ENCODE measurements at regions not wholly inside any gene's neighbourhood (a gene's known extent, or its start where the extent isn't known, plus 50 kb on each side); places are given as distances from the start of the nearest gene placed in this dataset.
"Not testable (repeated sequence)": the region's sequence is repeated elsewhere in the genome, so short reads cannot be mapped to it uniquely, and the experiment has no call there.

DNA sequence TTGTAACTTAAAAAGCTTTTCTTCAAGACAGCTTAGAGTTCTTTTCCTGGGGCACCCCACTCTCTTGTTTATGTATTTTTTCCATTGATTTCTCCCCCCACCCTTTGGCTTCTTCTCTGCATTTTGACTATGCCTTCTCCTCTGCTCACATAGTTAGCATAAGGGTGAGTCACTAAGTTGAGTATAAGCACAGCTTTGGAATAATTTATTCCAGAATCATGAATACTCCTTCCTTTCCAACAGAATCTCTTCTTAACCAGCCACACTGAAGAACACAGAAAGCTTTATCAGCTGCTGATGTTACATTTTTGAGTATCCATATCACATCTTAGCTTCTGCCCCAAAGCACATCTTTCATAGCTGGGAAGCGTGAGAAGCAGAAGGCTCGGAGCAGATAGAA is 449.5 kb upstream of the MKI67 start:
- intact Hi-C loops (cut with DNase I) = no loop called here
- no peak for DNase-seq (ENCODE audit: low spot score)

DNA sequence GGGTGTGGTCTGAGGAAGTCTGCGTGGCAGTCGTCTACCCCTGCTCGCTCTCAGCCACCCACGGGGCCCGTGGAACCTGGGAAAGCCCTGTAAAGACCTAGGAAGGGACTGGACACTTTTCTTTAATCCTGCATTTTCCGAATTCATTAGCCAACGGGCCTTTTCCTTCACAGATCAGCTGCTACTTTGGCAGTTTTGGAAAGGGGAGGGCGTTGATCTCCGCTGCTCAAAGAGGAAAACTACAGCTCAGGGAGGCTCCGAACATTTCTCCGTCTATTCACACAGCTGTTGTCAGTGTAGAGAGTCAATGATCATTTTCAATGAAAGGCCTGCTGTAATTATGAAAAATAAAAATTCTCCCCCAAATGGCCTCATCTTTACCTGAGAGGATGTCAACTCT is 450.1 kb upstream of the MKI67 start:
- DNase-seq (ENCODE audit: low spot score) = no peak
- intact Hi-C loops (cut with DNase I) = no loop called here

DNA sequence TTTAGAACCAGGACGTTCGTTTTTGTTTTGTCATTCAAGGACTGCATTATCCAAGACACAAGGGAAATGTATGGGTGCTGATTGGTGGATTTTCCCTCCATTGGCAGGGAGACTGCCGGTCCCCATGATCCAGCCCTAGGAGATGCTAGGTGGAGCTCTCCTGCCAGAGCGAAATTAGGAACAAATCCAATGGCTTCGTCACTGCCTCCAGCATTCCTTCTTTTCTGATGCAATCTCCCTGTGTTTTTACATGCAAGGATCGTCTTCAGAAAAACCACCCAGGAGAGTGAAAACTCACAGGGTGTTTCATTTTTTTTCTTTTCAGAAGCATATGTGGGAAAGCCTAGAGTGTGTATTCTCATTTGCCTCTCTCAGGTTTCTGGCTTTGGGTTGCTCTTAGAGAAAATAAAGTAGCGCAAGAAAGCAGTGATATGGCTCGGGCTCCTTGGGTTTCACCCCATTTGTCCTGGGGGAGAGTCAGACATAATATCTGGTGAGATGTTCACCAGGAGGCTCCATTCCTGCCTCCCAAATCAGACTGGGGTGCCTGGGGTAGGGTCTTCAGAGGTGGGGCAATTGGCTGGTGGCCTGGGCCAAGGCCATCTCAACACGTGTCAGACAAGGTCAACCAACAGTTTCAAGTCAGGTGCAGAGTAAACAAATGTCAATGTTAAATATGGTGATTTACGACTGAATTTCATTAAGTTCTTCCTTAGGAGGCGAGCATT is 450.9 kb upstream of the MKI67 start:
- DNase-seq (ENCODE audit: low spot score) = no peak
- intact Hi-C loops (cut with DNase I) = no loop called here

DNA sequence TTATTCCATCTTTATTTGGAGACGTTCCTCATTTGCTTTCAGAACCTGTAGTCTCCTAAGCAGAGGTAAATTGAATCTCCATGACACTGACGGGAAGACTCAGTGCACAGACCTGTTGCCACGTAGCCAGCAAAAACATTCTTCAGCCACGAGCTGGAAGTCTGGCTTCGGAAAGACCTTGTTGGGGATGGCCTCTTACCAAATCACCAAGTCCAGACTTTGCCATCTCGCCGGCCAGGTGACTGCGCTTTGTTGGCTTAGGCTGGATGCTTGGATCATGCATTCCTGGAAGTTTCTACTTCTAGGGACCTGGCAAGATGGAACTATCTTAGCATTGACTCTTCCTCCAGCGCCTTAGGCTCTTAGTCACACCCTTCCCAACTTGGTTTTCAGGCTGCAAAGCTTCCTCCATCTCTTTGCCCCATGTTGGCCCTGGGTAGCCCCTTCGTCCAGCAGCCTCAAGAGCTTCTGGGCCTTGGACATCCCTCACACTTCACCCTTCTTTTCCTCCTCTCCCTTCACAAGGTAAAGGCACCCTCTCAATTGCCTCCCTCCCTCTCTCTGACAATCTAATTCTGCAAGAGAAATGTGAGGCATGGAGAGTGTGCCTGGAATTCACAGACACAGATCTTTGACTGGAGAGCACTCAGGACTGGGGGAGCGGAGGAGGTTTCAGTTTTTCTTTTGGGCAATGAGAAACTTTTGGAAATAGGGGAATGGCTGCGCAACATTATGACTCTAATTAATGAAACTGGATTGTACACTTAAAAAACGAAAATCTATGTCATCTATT is 451.9 kb upstream of the MKI67 start:
- no peak for DNase-seq (ENCODE audit: low spot score)
- intact Hi-C loops (cut with DNase I) = no loop called here

DNA sequence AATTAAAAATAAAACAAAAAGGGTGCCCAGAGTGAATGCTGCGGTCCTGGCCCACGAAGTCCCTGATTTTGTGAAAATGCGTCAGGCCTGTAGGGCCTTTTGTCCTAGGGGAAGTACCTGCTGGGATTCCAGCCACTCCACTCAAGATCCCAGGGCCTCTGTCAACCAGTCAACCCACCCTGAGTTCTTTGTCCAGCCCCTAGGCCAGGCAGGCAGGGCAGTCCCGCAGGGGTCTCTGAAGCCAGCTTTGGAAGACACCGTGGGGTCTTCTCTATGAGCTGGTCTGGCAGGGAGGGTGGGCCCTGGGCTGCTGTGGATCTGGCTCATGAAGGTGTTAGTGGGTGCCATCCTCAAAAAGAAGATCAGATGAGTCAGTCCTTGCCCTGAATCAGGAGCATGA is 452.5 kb upstream of the MKI67 start:
- intact Hi-C loops (cut with DNase I) = no loop called here
- DNase-seq (ENCODE audit: low spot score) = no peak

DNA sequence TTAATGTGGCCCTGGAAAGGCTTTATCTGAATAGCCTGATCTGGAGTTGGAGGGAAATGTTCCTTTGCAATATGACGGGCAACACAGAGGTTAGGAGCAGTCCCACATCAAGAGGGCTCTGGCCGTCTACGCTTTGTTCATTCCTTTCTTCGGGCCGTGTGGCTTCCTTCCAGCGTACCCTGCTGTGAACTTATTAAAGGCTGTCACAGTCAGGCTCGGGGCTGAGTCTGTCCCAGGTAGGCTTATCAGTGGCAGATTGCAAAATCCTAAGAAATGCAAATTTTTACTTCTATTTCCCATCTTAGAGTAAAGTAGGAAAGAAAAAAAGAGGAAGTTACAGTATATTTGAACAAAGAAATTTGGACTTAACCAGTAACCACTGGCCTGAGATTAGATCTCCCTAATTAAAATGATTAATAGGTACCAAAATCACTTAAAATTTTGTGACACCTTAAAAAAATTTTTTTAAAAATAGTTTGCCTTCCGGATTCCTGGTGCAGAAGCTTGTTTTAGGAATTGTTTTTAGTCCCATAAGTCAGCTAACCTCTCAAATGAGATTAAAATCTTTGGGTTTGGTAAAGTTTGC is 453.1 kb upstream of the MKI67 start:
- intact Hi-C loops (cut with DNase I) = no loop called here
- no peak for DNase-seq (ENCODE audit: low spot score)

DNA sequence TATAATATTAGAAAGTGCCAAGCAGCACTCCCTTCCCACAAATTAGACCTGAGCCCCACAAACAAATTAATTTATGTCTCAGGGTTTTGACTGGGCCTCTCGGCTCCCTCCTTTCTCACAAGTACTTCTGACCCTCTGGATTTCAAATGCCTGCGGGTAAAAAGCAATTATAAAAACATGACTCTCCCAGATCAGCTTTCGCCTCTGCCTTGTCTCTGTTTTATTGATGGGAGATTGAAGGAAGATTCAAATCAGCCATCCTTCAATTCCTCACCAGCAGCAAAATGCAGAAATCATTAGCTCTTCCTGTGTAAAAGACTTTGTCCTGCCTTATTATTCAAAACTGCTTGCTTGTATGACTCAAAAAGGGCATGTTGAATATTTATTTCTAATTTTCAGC is 453.7 kb upstream of the MKI67 start:
- DNase-seq (ENCODE audit: low spot score) = no peak
- intact Hi-C loops (cut with DNase I) = no loop called here

DNA sequence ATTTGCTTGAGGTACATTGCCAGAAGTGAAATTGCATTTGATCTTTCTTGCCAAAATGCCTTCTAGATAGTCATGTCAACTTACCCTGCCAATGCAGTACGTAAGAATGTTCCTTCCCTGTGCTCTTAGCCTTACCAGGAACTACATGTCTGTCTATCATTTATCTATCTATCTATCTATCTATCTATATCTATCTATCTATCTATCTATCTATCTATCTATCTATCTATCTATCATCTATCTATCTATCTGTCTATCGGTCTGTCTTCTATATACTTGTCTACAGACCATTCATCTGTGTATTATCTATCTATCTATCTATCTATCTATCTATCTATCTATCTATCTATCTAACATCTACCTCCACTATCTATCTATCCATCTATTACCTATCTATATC is 456.9 kb upstream of the MKI67 start:
- intact Hi-C loops (cut with DNase I) = not testable (repeated sequence)

DNA sequence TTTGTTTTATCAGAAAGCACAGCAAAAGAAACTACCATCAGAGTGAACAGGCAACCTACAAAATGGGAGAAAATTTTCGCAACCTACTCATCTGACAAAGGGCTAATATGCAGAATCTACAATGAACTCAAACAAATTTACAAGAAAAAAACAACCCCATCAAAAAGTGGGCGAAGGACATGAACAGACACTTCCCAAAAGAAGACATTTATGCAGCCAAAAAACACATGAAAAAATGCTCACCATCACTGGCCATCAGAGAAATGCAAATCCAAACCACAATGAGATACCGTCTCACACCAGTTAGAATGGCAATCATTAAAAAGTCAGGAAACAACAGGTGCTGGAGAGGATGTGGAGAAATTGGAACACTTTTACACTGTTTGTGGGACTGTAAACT is 460.4 kb upstream of the MKI67 start:
- intact Hi-C loops (cut with DNase I); DNase-seq (ENCODE audit: low spot score): not testable (repeated sequence)

More for the DNA sequence above, 456.9 kb upstream of the MKI67 start:
- not testable (repeated sequence) for DNase-seq (ENCODE audit: low spot score)

DNA sequence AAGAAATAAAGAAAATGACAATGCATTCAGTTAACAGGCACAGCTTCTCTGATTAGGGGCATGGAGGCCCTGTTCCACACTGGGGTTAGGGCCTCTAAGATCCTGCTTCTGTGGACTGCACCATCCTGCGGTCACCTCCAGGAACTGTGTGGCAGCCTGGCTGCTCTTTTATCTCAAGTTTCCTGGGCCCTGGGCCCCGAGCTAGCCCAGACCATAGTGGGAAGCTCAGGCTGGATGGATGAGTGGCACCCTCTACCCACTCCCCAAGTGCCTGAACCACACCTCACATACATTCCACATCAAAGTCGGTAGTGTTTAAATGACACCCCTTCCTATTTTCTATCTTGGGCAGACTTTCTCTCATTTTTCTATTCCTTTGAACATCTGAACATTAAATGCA is 461.5 kb upstream of the MKI67 start:
- no peak for DNase-seq (ENCODE audit: low spot score)
- intact Hi-C loops (cut with DNase I) = no loop called here

DNA sequence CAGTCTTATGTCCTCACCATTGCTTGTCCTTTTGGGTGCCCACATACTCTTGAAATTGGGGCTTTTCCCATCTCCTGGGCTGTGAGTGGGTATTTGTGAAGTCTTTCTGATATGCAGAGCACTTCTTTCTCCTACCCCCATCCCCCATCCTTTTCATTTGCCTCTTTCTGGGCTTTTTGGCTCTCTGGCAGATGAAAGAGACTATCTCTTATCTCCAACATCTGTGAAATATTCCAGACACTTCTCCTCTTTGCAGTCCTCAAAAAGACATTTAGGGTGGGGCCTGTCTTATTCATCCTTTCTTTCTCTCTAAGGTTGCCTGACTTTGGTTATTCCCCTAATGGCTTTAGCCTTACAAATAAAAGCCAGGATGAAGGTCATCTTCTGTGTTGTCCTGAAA is 462.2 kb upstream of the MKI67 start:
- DNase-seq (ENCODE audit: low spot score) = no peak
- intact Hi-C loops (cut with DNase I) = no loop called here

DNA sequence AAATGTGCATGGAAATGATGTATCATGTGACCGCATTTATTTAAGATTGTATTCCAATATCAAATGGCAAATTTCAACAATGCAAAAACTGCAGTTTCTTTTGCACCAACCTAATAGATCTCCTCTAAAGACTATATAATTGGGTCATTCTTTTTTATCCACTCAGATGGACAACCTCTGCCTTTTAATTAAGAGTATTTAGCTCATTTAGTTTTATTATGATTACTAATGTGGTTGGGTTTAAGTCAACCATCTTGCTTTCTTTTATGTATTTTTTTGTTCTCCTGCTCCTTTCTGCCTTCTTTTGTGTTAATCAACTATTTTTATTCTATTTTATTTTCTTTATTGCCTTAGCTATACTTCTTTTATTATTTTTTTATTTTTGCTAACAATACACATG is 468.5 kb upstream of the MKI67 start:
- intact Hi-C loops (cut with DNase I) = no loop called here
- no peak for DNase-seq (ENCODE audit: low spot score)

DNA sequence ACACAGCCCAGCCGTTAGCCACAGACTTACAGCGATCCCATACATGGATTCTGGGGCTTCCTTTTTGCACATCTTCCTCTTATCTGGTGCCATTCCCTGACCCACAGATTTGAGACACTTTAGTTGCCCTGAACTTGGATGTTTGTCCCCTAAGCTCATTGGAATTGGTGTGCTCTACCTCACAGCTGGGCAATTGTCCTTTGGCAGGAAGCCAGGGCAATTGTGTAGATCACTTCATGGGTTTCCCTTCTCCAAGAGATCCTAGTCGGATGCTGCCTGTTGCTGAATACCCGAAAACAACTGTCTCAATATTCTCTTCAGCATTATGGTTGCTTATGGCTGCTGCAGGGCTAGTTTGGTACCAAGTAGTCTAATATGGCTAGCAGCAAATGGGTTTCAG is 470.7 kb upstream of the MKI67 start:
- no peak for DNase-seq (ENCODE audit: low spot score)
- intact Hi-C loops (cut with DNase I) = no loop called here

DNA sequence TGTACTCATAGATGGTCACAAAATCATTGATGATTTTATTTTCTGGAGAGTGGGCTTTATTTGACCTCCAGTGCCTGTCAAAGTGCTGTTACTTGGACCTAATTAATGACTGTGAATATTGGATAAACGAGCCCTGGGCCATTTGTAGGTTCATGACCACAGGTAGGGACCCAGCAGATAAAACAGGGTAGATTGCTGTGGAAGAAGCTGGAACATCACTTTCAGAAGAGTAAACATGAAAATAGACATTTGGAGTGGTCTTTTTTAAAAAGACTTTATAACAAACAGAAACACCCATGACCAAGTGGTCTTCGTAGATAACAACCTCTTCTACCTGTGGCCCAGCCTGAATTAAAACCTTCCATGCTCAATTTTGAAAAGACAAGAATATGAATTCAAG is 472.8 kb upstream of the MKI67 start:
- no peak for DNase-seq (ENCODE audit: low spot score)
- intact Hi-C loops (cut with DNase I) = no loop called here

DNA sequence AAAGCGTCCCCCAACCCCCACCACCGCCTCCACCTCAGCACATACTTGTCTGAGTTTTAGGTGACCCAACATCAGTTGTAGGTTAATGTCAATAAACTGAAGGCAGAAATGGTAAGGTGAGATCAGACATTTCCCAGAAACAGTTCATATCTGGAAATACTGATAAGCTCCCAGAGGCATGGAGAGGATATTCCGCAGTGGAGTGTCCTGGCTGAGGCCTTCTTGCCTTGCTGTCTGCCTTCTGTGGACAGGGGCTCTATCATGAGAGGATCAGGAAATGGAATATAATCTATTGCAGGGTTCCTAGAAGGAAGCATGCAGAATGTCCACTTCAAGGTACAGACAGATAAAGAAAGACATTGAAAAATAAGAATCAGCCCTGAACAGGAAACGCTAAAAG is 473.3 kb upstream of the MKI67 start:
- no peak for DNase-seq (ENCODE audit: low spot score)
- intact Hi-C loops (cut with DNase I) = no loop called here

DNA sequence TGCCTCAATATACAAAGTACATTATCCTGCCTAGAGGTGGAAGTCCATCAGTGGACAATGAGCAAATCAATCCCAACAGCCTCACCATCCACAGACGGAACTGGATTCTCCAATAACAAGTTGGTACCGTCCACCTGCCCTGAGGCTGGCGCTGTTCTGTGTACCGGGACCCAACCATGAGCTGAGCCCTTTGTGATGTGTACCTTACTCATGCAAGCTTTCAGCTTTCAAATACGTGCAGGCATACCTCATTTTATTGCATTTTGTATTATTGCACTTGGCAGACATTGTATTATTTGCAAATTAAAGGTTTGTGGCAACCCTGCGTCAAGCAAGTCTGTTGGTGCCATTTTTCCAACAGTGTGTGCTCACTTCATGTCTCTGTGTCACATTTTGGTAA is 476.0 kb upstream of the MKI67 start:
- DNase-seq (ENCODE audit: low spot score) = no peak
- intact Hi-C loops (cut with DNase I) = no loop called here

DNA sequence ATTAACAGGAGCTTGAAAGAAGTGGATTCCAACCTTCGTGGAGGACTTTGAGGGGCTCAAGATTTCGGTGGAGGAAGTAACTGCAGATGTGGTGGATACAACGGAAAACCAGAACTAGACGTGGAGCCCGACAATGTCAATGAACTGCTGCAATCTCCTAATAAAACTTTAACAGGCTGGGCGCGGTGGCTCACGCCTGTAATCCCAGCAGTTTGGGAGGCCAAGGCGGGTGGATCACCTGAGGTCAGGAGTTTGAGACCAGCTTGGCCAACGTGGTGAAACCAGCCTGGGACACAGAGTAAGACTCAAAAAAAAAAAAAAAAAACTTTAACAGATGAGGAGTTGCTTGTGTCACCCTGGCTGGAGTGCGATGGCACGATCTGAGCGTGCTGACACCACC is 477.8 kb upstream of the MKI67 start:
- intact Hi-C loops (cut with DNase I) = no loop called here
- no peak for DNase-seq (ENCODE audit: low spot score)

DNA sequence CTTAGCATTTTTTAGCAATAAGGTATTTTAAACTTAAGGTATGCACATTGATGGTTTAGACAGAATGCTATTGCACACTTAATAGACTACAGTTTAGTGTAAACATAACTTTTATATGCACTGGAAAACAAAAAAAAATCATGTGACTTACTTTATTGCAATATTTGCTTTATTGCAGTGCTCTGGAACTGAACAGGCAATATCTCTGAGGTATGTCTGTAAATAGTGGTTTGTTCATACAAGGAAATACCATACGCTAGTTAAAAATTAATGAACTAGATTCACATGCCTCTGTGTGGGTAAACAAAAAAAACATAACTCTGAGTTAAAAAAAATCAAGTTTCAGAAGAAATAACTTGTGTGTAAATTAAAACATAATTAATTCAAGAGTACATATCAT is 479.0 kb upstream of the MKI67 start:
- intact Hi-C loops (cut with DNase I) = no loop called here
- no peak for DNase-seq (ENCODE audit: low spot score)

DNA sequence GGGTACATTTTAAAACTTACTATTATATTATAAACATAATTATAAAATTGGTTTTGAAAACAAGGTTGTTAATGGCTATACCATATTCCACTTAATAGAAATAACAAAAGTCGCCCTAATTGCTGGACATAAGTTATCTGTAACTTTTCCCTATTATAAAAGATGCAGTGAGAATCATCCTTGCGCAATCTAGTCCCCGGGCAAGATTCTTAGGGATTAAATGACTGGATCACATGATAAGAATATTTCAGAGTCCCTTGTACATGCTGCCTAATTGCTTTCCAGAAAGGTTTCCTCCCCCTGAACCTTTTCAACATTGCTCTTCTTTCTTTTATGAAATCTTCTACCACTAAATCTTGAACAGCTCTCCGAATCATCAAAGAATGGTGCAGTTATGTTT is 479.8 kb upstream of the MKI67 start:
- no peak for DNase-seq (ENCODE audit: low spot score)
- intact Hi-C loops (cut with DNase I) = no loop called here

DNA sequence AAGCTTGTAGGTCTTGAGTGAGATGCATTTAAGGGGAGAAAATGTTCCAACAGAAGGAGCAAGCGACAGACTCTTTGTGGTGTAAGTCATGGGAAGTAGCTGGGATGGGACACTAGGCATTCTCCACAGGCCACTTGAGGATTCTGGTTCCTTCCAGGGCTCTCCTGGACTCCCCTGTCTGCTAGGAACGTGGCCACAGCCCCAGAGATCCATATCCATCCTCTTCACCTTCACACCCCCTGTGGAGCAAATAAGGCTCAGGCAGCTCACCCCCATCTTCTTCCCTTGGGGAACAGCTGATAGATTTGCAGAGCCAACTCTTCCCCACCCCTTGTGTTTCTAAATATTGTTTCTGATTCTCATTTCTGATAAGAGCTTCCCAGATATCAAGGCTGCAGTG is 482.6 kb upstream of the MKI67 start:
- DNase-seq (ENCODE audit: low spot score) = no peak
- intact Hi-C loops (cut with DNase I) = no loop called here

DNA sequence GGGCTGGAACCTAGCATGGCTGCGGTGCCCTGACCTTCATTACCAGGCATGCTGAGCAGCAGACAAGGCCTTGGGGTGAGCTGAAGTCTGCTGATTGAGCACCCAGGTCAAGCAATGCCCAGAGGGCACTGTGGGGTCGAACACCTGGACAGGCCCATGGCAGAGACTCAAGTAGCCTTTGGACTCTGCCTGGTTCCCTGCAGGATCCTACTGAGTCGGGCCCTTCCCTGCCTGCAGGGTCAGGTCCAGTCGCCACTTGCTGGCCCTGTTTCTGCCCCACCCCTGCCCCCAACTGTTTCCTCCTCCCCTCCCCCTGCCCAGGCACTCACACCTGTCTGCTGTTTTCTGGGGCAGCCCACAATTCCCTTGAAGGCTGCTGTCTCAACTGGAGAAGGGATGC is 483.2 kb upstream of the MKI67 start:
- DNase-seq (ENCODE audit: low spot score) = no peak
- intact Hi-C loops (cut with DNase I) = no loop called here

All from cardiac septum (tissue), 1 donor.